CD14-positive monocyte (primary cell): ENCODE measurements at regions not wholly inside any gene's neighbourhood (a gene's known extent, or its start where the extent isn't known, plus 50 kb on each side); places are given as distances from the start of the nearest gene placed in this dataset. TPM values are rescaled to one million over a fixed set of nuclear protein-coding genes. Genes with fewer than 3 reads are reported as not detected.

ENCODE experiments used
- DNase-seq, 3 donors: peaks; one replicate each; pipeline ENCODE4 v3.0.0-alpha.2; 2011 to 2022
- H2AFZ ChIP-seq: 2 replicates; pipeline ENCODE4 v1.6.0; 2012; ENCODE audit warnings: mild to moderate bottlenecking, low read depth, low read length, inconsistent platforms; ENCODE audit not compliant: insufficient read depth, poor library complexity, severe bottlenecking
- H3K27ac ChIP-seq, 2 donors: 1 replicate in 1 of 2; 2 replicates in 1 of 2; pipeline ENCODE4 v1.5.1; 2012 to 2013; ENCODE audit warnings: low read length in 2 of 2, control low read depth in 1 of 2, inconsistent platforms in 1 of 2, low read depth in 1 of 2, mild to moderate bottlenecking in 1 of 2
- H3K27me3 ChIP-seq, 2 donors: one replicate each; pipeline versions ENCODE4 v1.6.0 to v1.6.1; 2011 to 2013; ENCODE audit warnings: low read length in 2 of 2; ENCODE audit not compliant: control insufficient read depth in 2 of 2, insufficient read depth in 2 of 2
- H3K36me3 ChIP-seq, 2 donors: replicated peaks in 1 of 2; 1 replicate in 1 of 2; 2 replicates in 1 of 2; pipeline versions ENCODE4 v1.5.1 to v1.6.1; 2012 to 2013; ENCODE audit warnings: low read length in 2 of 2, control low read depth in 1 of 2, inconsistent platforms in 1 of 2, mild to moderate bottlenecking in 1 of 2; ENCODE audit not compliant: insufficient read depth in 2 of 2, control insufficient read depth in 1 of 2
- H3K4me1 ChIP-seq, 2 donors: 1 replicate in 1 of 2; 2 replicates in 1 of 2; pipeline versions ENCODE4 v1.5.1 to v1.6.1; 2012 to 2013; ENCODE audit warnings: low read length in 2 of 2, control low read depth in 1 of 2, inconsistent platforms in 1 of 2, mild to moderate bottlenecking in 1 of 2, moderate library complexity in 1 of 2; ENCODE audit not compliant: insufficient read depth in 2 of 2, control insufficient read depth in 1 of 2
- H3K4me2 ChIP-seq: replicated peaks from 2 replicates; pipeline ENCODE3; 2012; ENCODE audit warnings: low read length, moderate library complexity, mild to moderate bottlenecking; ENCODE audit not compliant: poor library complexity, severe bottlenecking; ENCODE audit errors: extremely low read depth
- H3K4me3 ChIP-seq, 3 experiments: fragments of 200-600 bp in 1 of 3; sonication (generic) in 1 of 3; replicated peaks in 1 of 3; 1 replicate in 2 of 3; 2 replicates in 1 of 3; pipeline ENCODE4 v1.5.1; 2011 to 2013; ENCODE audit warnings: low read length in 3 of 3, mild to moderate bottlenecking in 3 of 3, control low read depth in 2 of 3, low read depth in 2 of 3, inconsistent platforms in 1 of 3, moderate library complexity in 1 of 3
- H3K79me2 ChIP-seq: 2 replicates; pipeline ENCODE4 v1.6.0; 2012; ENCODE audit warnings: mild to moderate bottlenecking, control low read depth, inconsistent platforms, low read length, moderate library complexity; ENCODE audit not compliant: insufficient read depth
- H3K9ac ChIP-seq: 2 replicates; pipeline ENCODE4 v1.6.0; 2017; ENCODE audit warnings: low read length, mild to moderate bottlenecking; ENCODE audit not compliant: insufficient read depth, poor library complexity, severe bottlenecking
- H3K9me3 ChIP-seq, 2 donors: replicated peaks in 1 of 2; 1 replicate in 1 of 2; 2 replicates in 1 of 2; pipeline versions ENCODE4 v1.5.1 to v1.6.1; 2012 to 2013; ENCODE audit warnings: low read length in 2 of 2, control low read depth in 1 of 2; ENCODE audit not compliant: control insufficient read depth in 1 of 2, insufficient read depth in 1 of 2
- H4K20me1 ChIP-seq: 2 replicates; pipeline ENCODE4 v1.6.0; 2012; ENCODE audit warnings: mild to moderate bottlenecking, low read length, control low read depth, moderate library complexity; ENCODE audit not compliant: insufficient read depth
- H3K27ac Mint-ChIP-seq, 7 donors: one replicate each; pipeline ENCODE4 v1.8.0; 2020; ENCODE audit warnings: mild to moderate bottlenecking in 7 of 7, mixed read lengths in 7 of 7, moderate library complexity in 6 of 7, inconsistent platforms in 2 of 7
- H3K27me3 Mint-ChIP-seq, 3 donors: one replicate each; pipeline ENCODE4 v1.8.0; 2021 to 2022; ENCODE audit warnings: low read depth in 3 of 3, mild to moderate bottlenecking in 3 of 3, mixed read lengths in 3 of 3, moderate library complexity in 3 of 3, inconsistent platforms in 1 of 3
- H3K36me3 Mint-ChIP-seq, 2 donors: one replicate each; pipeline ENCODE4 v1.8.0; 2020; ENCODE audit warnings: mixed read lengths in 2 of 2, inconsistent platforms in 1 of 2, mild to moderate bottlenecking in 1 of 2
- H3K4me1 Mint-ChIP-seq: one replicate; pipeline ENCODE4 v1.8.0; 2020; ENCODE audit warnings: mild to moderate bottlenecking, mixed read lengths
- H3K4me3 Mint-ChIP-seq, 2 donors: one replicate each; pipeline ENCODE4 v1.8.0; 2020; ENCODE audit warnings: mild to moderate bottlenecking in 2 of 2, mixed read lengths in 2 of 2, moderate library complexity in 1 of 2
- H3K9me3 Mint-ChIP-seq, 7 donors: one replicate each; pipeline ENCODE4 v1.8.0; 2020 to 2022; ENCODE audit warnings: mixed read lengths in 7 of 7, mild to moderate bottlenecking in 6 of 7, moderate library complexity in 6 of 7, inconsistent platforms in 2 of 7
- WGBS: methylation state at CpG from one replicate; pipeline ENCODE4 v1.1.5; 2013; ENCODE audit warnings: missing lambda C conversion rate; ENCODE audit not compliant: insufficient coverage; 5-methylcytosine and 5-hydroxymethylcytosine counted together
- intact Hi-C, 2 donors: fragments of 100-400 bp; cut with micrococcal nuclease; formaldehyde crosslinking; loops; one replicate each; pipeline versions ENCODE4 v1.15.0 to v1.15.1; 2023
- small RNA-seq: library from RNA; depleted of rRNA; stranded (forward); fragments of <200 nt; gene quantifications from one replicate; pipeline ENCODE3, GENCODE V24; 2012; ENCODE audit warnings: low read depth; ENCODE audit not compliant: insufficient read length
- TF ChIP-seq, protein P1 (sequence below): fragments of 200-600 bp; IDR thresholded peaks from one replicate; pipeline ENCODE4 v1.8.0; 2022; ENCODE audit warnings: antibody characterized with exemption, mild to moderate bottlenecking

- H3K27me3 ChIP-seq: no peaks in the 10 kb centered on the region
- Mint-ChIP-seq H3K9me3 (peaks cover 0 to 12% (median 6%) of the 10 kb centered on the region in 7 donors), H3K4me1 (no peaks in the 10 kb centered on the region), H3K27ac (peak overlapping the region in 1 of 7 donors; percentile 36), H3K36me3 (no peaks in the 10 kb centered on the region), H3K27me3 (no peaks in the 10 kb centered on the region), H3K4me3 (no peak overlapping the region)
- no peaks in the 10 kb centered on the region for H3K9me3 ChIP-seq
- H3K79me2 ChIP-seq: no peaks in the 10 kb centered on the region
- no peak overlapping the region for H2AFZ ChIP-seq
- H4K20me1 ChIP-seq: no peaks in the 10 kb centered on the region
- no peak overlapping the region for H3K9ac ChIP-seq
- no peak overlapping the region for H3K4me2 ChIP-seq
- intact Hi-C loops: no loop called here
- TF ChIP-seq, protein P1, sequence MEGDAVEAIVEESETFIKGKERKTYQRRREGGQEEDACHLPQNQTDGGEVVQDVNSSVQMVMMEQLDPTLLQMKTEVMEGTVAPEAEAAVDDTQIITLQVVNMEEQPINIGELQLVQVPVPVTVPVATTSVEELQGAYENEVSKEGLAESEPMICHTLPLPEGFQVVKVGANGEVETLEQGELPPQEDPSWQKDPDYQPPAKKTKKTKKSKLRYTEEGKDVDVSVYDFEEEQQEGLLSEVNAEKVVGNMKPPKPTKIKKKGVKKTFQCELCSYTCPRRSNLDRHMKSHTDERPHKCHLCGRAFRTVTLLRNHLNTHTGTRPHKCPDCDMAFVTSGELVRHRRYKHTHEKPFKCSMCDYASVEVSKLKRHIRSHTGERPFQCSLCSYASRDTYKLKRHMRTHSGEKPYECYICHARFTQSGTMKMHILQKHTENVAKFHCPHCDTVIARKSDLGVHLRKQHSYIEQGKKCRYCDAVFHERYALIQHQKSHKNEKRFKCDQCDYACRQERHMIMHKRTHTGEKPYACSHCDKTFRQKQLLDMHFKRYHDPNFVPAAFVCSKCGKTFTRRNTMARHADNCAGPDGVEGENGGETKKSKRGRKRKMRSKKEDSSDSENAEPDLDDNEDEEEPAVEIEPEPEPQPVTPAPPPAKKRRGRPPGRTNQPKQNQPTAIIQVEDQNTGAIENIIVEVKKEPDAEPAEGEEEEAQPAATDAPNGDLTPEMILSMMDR: no peak
- no peaks in the 10 kb centered on the region for H3K36me3 ChIP-seq
- WGBS: no CpG with 5 or more reads among the region's 3 CpGs
- no peak overlapping the region for H3K27ac ChIP-seq
- no peak overlapping the region for H3K4me3 ChIP-seq
- H3K4me1 ChIP-seq: no peaks in the 10 kb centered on the region
- DNase-seq: no peak
Observed at GRCh38 chrX:108795240-108795639, 58.9 kb upstream of the IRS4 start.

Small RNA genes lying in the stretch of these regions (small RNA-seq; reads per million reads assigned to genes)
- gene MIR6087 (not detected), gene RNU6-309P (not detected)
